ENCODE measurements at regions not wholly inside any gene's neighbourhood (a gene's known extent, or its start where the extent isn't known, plus 50 kb on each side); places are given as distances from the start of the nearest gene placed in this dataset.

DNA sequence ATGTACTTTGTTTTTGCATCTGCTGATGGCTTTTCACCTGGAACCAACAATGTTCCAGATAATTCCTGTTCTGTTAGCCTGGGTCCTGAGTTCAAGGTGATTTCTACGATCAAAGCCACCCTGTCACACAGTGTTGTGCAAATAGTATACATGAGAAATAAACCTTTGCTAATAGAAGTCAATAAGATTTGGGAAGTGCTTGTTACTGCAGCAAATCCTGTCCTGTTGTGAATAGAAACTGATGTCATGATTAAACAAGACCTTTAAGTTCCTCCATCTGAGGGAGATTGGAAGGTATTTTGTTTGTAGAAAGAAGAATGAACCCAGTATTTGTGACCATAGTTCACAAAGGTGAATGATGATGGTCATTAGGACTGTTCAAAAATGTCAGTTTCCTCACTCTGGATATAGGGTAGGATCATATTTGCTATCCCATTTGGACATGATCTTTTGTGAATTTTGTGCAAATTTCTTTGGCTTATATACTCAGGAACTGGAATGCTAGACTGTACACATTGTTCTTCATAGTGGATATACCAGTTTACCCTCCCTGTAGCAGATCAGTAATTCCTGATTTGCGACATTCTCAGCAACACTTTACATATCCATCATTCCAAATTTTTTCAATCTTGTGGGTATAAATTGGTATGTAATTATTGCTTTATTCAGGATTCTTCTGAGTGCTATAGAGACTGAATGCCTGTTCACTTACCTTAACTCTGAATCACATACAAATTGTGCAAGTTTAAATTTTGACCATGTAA, 428.5 kb downstream of the METTL15 start (continued):
- TF ChIP-seq ZNF26 (tag by site-specific recombination; IDR thresholded peaks at IDR 0.05) (no peak), ZSCAN23 (tag by site-specific recombination; IDR thresholded peaks at IDR 0.05) (no peak)

DNA sequence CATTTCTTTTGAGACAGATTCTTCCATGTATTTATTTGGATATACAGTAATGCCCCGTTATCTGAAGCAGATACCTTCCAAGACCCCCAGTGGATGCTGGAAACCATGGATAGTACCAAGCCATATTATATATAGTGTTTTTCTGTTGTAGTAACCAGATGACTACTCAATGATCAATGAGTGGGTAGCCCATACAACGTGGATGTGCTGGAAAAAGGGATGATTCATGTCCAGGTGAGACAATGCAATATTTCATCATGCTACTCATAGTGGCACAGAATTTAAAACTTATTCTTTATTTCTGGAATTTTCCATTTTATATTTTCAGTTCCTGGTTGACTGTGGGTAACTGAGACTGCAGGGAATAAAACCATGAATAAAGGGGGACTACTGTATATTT, 427.5 kb downstream of the METTL15 start:
- H3K4me1 ChIP-seq (ENCODE audit: control insufficient read depth, insufficient read depth, low read length): no peaks in the 10 kb centered on the region
- no peak overlapping the region for H3K4me3 ChIP-seq (ENCODE audit: low read depth, low read length)
- H3K27ac ChIP-seq (ENCODE audit: extremely low read depth, low read depth, low read length): no peak overlapping the region
- CTCF ChIA-PET: no interaction called here
- POLR2A ChIA-PET: no interaction called here
- H3K36me3 ChIP-seq (ENCODE audit: control insufficient read depth in 2 of 2, insufficient read depth in 1 of 2, low read length in 2 of 2): no peaks in the 10 kb centered on the region
- H3K9me3 ChIP-seq (ENCODE audit: control insufficient read depth, insufficient read depth, low read depth, low read length): no peaks in the 10 kb centered on the region
- TF ChIP-seq ZNF292 (tag by site-specific recombination; IDR thresholded peaks at IDR 0.05; ENCODE audit: borderline replicate concordance, low read depth) (no peak), ZNF670 (tag by site-specific recombination; IDR thresholded peaks at IDR 0.05; ENCODE audit: low read depth) (no peak), KLF7 (tag by site-specific recombination; IDR thresholded peaks at IDR 0.05; ENCODE audit: borderline replicate concordance) (no peak), ZBTB7A (tag by site-specific recombination; IDR thresholded peaks at IDR 0.05; ENCODE audit: low read depth) (no peak), SP7 (tag by site-specific recombination; IDR thresholded peaks at IDR 0.05) (no peak), BCL11A (tag by site-specific recombination; IDR thresholded peaks at IDR 0.05; ENCODE audit: low read depth) (no peak), ZNF426 (tag by site-specific recombination; IDR thresholded peaks at IDR 0.05) (no peak), ZNF24 (tag by site-specific recombination; IDR thresholded peaks at IDR 0.05) (no peak)
- TF ChIP-seq, protein P1, sequence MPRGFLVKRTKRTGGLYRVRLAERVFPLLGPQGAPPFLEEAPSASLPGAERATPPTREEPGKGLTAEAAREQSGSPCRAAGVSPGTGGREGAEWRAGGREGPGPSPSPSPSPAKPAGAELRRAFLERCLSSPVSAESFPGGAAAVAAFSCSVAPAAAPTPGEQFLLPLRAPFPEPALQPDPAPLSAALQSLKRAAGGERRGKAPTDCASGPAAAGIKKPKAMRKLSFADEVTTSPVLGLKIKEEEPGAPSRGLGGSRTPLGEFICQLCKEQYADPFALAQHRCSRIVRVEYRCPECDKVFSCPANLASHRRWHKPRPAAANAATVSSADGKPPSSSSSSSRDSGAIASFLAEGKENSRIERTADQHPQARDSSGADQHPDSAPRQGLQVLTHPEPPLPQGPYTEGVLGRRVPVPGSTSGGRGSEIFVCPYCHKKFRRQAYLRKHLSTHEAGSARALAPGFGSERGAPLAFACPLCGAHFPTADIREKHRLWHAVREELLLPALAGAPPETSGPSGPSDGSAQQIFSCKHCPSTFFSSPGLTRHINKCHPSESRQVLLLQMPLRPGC (tag by site-specific recombination; IDR thresholded peaks at IDR 0.05): no peak
- TF ChIP-seq, protein P2, sequence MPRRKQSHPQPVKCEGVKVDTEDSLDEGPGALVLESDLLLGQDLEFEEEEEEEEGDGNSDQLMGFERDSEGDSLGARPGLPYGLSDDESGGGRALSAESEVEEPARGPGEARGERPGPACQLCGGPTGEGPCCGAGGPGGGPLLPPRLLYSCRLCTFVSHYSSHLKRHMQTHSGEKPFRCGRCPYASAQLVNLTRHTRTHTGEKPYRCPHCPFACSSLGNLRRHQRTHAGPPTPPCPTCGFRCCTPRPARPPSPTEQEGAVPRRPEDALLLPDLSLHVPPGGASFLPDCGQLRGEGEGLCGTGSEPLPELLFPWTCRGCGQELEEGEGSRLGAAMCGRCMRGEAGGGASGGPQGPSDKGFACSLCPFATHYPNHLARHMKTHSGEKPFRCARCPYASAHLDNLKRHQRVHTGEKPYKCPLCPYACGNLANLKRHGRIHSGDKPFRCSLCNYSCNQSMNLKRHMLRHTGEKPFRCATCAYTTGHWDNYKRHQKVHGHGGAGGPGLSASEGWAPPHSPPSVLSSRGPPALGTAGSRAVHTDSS (tag by site-specific recombination; IDR thresholded peaks at IDR 0.05): no peak
- TF ChIP-seq, protein P3, sequence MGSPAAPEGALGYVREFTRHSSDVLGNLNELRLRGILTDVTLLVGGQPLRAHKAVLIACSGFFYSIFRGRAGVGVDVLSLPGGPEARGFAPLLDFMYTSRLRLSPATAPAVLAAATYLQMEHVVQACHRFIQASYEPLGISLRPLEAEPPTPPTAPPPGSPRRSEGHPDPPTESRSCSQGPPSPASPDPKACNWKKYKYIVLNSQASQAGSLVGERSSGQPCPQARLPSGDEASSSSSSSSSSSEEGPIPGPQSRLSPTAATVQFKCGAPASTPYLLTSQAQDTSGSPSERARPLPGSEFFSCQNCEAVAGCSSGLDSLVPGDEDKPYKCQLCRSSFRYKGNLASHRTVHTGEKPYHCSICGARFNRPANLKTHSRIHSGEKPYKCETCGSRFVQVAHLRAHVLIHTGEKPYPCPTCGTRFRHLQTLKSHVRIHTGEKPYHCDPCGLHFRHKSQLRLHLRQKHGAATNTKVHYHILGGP (tag by site-specific recombination; IDR thresholded peaks at IDR 0.05): no peak

DNA sequence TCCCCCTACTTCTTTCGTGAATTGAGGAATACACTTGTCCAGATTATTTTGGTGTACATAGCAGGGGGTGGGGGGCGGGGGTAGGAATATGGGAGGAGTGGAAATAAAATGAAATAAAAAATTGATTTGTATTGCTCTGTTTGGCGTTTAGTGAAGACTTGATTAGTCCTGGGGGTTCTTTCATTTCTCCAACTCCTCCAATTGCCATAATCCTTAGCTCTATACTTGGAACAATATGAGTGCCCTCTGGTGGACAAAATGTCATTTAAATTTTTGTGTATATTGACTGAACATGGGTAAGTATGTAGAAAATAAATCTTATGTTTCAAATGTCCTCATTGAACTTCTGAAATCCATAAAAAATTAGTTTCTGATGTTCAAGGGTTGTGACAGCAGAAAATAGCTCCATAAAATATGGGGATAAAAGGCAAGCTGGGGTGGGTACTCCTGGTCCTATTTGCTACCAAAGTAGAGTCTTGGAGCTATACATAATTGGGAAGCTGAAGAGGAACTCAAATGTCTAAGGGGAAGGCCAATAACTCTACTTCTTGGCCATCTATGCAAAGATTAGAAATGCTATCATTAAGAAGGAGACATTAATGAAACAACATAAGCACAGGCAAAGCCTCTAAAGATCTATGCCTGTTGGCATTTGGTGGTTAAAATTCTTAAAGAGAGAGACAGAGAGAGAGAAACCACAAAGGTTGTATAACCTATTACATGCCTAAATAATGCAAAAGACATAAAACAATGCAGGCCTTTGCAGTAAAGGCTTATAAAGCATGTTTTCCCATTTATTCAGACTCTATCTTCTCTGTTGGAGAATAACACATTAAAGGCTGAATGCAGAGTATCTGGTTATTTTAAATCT, 421.6 kb downstream of the METTL15 start:
- Histone ChIP-seq H3K9me3 (ENCODE audit: control insufficient read depth, insufficient read depth, low read depth, low read length) (no peaks in the 10 kb centered on the region), H3K27ac (ENCODE audit: extremely low read depth, low read depth, low read length) (no peak overlapping the region), H3K4me1 (ENCODE audit: control insufficient read depth, insufficient read depth, low read length) (no peaks in the 10 kb centered on the region), H3K4me3 (ENCODE audit: low read depth, low read length) (no peak overlapping the region), H3K36me3 (ENCODE audit: control insufficient read depth in 2 of 2, insufficient read depth in 1 of 2, low read length in 2 of 2) (no peaks in the 10 kb centered on the region)
- POLR2A ChIA-PET: no interaction called here
- TF ChIP-seq ZNF175 (tag by site-specific recombination; IDR thresholded peaks at IDR 0.05) (no peak), ZNF654 (tag by site-specific recombination; IDR thresholded peaks at IDR 0.05; ENCODE audit: low read depth) (peak; percentile 39)
- TF ChIP-seq, protein P4, sequence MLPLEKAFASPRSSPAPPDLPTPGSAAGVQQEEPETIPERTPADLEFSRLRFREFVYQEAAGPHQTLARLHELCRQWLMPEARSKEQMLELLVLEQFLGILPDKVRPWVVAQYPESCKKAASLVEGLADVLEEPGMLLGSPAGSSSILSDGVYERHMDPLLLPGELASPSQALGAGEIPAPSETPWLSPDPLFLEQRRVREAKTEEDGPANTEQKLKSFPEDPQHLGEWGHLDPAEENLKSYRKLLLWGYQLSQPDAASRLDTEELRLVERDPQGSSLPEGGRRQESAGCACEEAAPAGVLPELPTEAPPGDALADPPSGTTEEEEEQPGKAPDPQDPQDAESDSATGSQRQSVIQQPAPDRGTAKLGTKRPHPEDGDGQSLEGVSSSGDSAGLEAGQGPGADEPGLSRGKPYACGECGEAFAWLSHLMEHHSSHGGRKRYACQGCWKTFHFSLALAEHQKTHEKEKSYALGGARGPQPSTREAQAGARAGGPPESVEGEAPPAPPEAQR (tag by site-specific recombination; IDR thresholded peaks at IDR 0.05): no peak
- CTCF ChIA-PET: interaction anchor here (0.6 to 3.2 kb wide), 24 partner anchors 9 to 834 kb away, joined by 3 to 21 read pairs (median 4); partner anchors contain the start of gene BDNF
